ENCODE measurements at regions not wholly inside any gene's neighbourhood (a gene's known extent, or its start where the extent isn't known, plus 50 kb on each side); places are given as distances from the start of the nearest gene placed in this dataset.

DNA sequence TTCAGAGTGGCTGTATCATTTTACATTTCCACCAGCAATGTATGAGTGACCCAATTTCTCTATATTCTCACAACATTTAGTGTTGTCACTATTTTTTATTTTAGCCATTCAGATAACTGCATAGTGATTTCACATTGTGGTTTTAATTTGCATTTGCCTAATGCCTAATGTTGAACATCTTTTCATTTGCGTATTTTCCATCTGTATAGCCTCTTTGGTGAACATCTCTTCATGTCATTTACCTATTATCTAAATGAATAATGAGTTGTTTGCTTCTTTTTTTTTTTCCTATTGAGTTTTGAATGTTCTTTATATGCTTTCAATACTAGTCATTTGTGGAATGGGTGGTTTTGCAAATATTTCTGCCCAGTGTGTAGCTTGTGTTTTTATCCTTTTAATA lies 120.9 kb upstream of the CPHXL start:
- no peak for TF ChIP-seq GATA2 (IDR thresholded peaks at IDR 0.05; ENCODE audit: low read depth, low read length)
- TF ChIP-seq GATA3 (IDR thresholded peaks at IDR 0.05; ENCODE audit: low read depth, low read length), result no peak
